SJSA1 (cell line): ENCODE measurements at regions not wholly inside any gene's neighbourhood (a gene's known extent, or its start where the extent isn't known, plus 50 kb on each side); places are given as distances from the start of the nearest gene placed in this dataset.

Experiments
- DNase-seq, 2 experiments: peaks; one replicate each; pipeline ENCODE4 v3.0.0-alpha.2; 2015 to 2020; ENCODE audit warnings: low spot score in 2 of 2, low read depth in 1 of 2
- H3K27ac ChIP-seq: fragments of 250-450 bp; sonication (Bioruptor Pico); 2 replicates; pipeline ENCODE4 v1.5.1; 2020; ENCODE audit warnings: mild to moderate bottlenecking, moderate library complexity
- H3K27me3 ChIP-seq: fragments of 250-450 bp; sonication (Bioruptor Pico); replicated peaks from 2 replicates; pipeline ENCODE4 v1.5.1; 2020; ENCODE audit warnings: mild to moderate bottlenecking, moderate library complexity
- H3K36me3 ChIP-seq: fragments of 250-450 bp; sonication (Bioruptor Pico); 2 replicates; pipeline ENCODE4 v1.5.1; 2020; ENCODE audit warnings: mild to moderate bottlenecking
- H3K4me1 ChIP-seq: fragments of 250-450 bp; sonication (Bioruptor Pico); replicated peaks from 2 replicates; pipeline ENCODE4 v1.6.1; 2021; ENCODE audit warnings: mild to moderate bottlenecking
- H3K4me3 ChIP-seq: fragments of 250-450 bp; sonication (Bioruptor Pico); 2 replicates; pipeline ENCODE4 v1.5.1; 2020; ENCODE audit warnings: mild to moderate bottlenecking
- H3K9me3 ChIP-seq: fragments of 250-450 bp; sonication (Bioruptor Pico); replicated peaks from 2 replicates; pipeline ENCODE4 v1.5.1; 2020; ENCODE audit warnings: mild to moderate bottlenecking

DNA sequence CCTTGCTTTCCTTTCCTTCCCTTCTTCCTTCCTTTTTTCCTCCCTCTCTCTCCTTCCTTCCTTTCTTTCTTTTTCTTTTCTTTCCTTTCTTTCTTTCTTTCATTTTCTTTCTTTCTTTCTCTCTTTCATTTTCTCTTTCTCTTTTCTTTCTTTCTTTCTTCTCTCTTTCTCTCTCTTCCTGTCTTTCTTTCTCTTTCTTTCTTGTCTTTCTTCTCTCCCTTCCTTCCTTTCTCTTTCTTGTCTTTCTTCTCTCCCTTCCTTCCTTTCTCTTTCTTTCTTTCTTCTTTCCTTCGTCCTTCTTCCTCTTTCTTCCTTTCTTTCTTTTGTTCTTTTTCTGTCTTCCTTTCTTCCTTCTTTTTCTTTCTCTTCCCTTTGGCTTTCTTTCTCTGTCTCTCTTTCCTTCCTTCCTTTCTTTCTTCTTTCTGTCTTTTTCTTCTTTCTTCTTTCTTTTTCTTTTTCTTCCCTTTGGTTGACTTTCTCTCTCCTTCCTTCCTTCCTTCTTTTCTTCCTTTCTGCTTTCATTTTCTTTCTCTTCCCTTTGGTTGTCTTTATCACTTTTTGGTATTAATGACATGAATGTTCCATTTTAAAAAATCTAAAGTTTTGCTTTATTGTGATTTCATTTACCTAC is 496.4 kb upstream of the CBLB start:
- Histone ChIP-seq H3K27ac (no peak overlapping the region), H3K4me3 (no peak overlapping the region), H3K27me3 (no peaks in the 10 kb centered on the region), H3K9me3 (no peaks in the 10 kb centered on the region), H3K36me3 (no peaks in the 10 kb centered on the region), H3K4me1 (no peaks in the 10 kb centered on the region)
- no peak for DNase-seq

DNA sequence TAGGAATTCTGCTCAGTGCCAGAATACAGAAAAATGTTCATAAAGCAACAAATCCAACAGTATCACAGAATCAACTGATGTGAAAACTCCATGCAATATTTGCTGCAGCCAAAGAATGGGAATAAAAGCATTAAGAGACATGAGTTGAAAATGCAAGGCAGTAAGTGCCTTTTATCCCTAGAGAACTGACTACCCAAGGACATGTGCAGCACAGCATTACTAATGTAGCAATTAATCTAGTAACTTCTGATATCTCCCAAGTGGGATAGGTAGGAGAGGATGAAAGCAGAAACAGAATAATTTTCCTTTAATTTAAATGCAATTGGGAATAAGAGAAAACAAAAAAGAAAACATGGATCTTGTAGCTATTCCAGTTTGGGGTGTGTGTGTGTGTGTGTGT is 497.5 kb upstream of the CBLB start:
- H3K9me3 ChIP-seq: no peaks in the 10 kb centered on the region
- DNase-seq: no peak
- no peaks in the 10 kb centered on the region for H3K27me3 ChIP-seq
- no peak overlapping the region for H3K27ac ChIP-seq
- H3K4me3 ChIP-seq: no peak overlapping the region
- no peaks in the 10 kb centered on the region for H3K4me1 ChIP-seq
- no peaks in the 10 kb centered on the region for H3K36me3 ChIP-seq

DNA sequence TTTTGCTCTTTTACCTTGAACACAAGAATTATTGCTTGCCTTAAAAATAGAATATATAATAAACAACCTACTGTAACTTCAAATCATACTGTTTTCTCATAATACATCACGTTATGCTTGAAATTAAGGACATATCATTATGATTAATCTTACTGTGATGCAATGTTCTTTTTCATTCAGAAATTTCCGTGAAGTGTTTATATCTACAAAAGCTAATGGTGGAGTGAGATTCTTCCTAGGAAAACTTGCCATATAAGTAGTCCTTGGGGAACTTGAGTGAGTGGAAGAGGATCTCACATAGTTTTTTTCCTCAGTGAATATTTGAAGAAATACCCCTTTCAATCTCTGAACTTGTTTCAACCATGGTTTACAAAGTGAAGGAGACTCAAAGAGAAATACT is 498.7 kb upstream of the CBLB start:
- DNase-seq: no peak
- H3K36me3 ChIP-seq: no peaks in the 10 kb centered on the region
- no peaks in the 10 kb centered on the region for H3K27me3 ChIP-seq
- H3K4me1 ChIP-seq: no peaks in the 10 kb centered on the region
- no peak overlapping the region for H3K27ac ChIP-seq
- no peaks in the 10 kb centered on the region for H3K9me3 ChIP-seq
- H3K4me3 ChIP-seq: no peak overlapping the region

DNA sequence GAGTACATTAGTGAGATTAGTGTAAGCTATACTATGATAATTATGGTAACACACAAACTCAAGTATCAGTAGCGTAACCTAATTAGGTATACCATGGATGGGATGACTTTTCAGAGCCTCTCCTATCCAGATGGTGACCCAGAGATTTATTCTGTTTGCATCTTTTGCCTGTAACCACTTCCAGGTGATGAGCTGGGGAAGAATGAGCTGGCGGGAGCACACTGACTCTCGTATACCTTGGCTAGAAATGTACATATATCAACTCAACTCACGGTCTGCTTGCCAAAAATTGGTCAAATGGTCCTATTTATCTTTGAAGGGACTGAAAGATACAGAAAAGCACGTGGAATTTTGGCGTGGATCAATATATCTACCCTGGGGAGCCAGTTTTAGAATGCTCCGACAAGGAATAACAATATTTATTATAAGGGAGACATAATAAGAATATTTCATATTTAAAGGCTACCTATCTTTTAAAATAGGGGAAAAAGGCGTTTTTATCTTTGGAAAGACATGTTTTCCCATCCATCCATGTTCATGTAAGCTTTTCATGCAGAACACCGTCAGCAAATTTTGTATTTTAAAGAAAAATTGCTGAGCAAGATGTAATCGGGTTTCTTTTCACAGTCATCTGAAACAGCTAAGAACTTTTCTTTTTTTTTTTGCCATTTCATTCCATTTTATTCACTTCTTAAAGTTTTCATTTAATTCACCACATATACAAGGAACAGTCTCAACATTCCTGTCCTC is 502.6 kb upstream of the CBLB start:
- Histone ChIP-seq H3K4me1 (no peaks in the 10 kb centered on the region), H3K27me3 (no peaks in the 10 kb centered on the region), H3K27ac (no peak overlapping the region), H3K4me3 (no peak overlapping the region), H3K9me3 (no peaks in the 10 kb centered on the region), H3K36me3 (no peaks in the 10 kb centered on the region)
- no peak for DNase-seq

DNA sequence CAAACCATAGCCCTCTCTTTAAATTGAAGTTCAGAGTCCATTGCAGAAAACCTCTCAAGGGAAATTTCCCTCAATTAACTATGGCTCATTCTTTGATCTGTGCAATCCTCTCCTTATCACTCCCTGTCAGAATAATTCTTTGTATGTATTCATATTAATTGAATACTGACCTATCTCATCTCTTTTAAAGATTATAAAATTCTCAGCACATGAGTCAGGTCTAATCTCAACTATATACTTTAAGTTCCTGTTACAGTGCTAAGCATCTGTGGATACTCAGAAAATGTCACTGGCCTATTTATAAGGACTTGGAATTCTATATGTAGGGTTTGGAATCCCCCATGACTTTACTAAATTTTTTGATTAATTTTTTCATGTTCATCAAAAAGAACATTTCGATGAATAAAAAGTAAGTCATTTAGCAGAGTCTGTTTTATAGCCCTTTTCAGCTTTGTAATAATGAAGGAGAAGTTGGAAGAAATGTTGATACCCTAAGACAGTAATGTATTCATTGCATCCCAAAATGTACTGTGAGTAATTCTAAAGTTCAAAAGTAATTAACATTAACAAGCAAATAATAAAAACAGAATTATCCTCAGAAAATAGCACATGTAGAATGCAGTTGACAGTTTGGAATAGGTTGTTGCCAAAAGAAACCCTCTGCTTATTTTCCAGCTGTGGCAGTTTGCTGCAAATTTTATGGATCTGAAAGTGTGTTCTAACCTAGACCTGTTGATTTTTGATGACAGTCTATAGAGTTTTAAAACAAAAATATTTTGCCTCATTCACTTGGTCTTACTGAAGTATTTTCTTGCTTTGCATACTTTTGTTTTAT is 503.4 kb upstream of the CBLB start:
- no peak overlapping the region for H3K27ac ChIP-seq
- no peak overlapping the region for H3K4me3 ChIP-seq
- no peak for DNase-seq
- H3K27me3 ChIP-seq: no peaks in the 10 kb centered on the region
- no peaks in the 10 kb centered on the region for H3K4me1 ChIP-seq
- no peaks in the 10 kb centered on the region for H3K36me3 ChIP-seq
- H3K9me3 ChIP-seq: no peaks in the 10 kb centered on the region

DNA sequence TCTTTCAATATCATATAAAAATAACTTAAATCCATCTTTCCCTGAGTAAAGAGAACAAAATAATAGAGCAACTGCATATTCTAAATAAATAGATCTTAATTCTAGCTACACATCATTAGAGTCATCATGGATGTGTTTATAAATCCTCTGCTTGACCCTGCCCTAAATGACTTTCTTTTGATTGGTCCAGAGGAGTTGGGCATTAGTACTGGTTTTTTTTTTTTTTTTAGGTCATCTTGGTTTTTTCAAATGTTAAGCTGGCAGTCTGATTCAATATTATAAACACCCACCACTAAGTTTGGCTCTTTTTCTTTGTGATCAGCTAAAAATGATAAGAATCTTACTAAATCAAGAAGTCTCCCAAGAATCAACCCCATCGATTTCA is 504.0 kb upstream of the CBLB start:
- H3K4me1 ChIP-seq: no peaks in the 10 kb centered on the region
- no peak for DNase-seq
- H3K36me3 ChIP-seq: no peaks in the 10 kb centered on the region
- no peaks in the 10 kb centered on the region for H3K27me3 ChIP-seq
- H3K4me3 ChIP-seq: no peak overlapping the region
- no peak overlapping the region for H3K27ac ChIP-seq
- no peaks in the 10 kb centered on the region for H3K9me3 ChIP-seq

DNA sequence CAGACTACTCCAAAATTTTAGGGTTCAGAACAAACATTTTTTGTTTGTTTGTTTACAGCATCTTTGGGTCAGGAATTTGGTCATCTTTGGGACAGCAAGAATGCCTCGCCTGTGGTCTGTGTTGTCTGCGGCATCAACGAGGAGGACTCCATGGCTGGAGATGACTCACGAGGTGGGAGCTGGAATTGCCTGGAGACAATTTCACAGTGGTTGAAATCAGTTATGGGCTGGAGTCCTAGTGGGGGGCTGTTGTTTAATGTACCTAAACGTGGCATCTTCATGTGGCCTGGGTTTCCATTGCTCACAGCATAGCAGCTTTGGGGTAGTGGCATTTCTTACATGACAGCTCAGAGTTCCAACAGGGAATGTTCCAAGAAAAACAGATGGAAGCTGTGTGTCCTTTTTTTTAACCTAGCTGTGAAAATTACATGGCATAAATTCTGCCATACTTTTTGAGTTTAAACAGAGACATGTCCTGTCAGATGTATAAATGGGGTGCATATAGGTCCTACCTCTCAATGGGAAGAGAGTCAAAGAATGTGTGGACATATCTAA is 507.3 kb upstream of the CBLB start:
- Histone ChIP-seq H3K36me3 (no peaks in the 10 kb centered on the region), H3K27me3 (no peaks in the 10 kb centered on the region), H3K9me3 (no peaks in the 10 kb centered on the region), H3K4me1 (no peaks in the 10 kb centered on the region), H3K4me3 (no peak overlapping the region), H3K27ac (no peak overlapping the region)
- no peak for DNase-seq

DNA sequence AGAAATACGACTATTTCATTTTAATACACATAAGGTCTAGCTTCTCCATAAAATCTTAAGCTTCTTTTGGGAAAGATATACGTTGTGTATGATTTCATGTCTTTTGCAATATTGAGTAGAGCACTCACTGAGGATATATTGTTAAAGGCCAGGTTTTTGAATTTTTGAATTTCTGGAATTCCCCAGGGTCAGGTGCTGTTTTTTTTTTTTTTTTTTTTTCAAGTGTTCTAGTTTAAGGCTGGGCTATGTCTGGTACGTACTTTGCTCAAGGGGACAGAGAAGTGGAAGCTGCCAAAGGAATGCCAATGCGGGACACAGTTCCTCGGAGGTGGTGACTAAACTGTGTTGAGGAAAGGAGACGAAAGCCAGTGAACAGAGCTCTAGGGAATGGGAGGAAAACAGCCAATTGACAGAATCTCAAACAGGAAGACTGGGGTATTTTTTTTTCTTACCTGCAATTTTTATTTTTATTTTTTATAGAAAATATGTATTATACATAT is 510.5 kb upstream of the CBLB start:
- Histone ChIP-seq H3K27me3 (no peaks in the 10 kb centered on the region), H3K36me3 (no peaks in the 10 kb centered on the region), H3K4me1 (no peaks in the 10 kb centered on the region), H3K9me3 (no peaks in the 10 kb centered on the region), H3K4me3 (no peak overlapping the region), H3K27ac (no peak overlapping the region)
- no peak for DNase-seq

DNA sequence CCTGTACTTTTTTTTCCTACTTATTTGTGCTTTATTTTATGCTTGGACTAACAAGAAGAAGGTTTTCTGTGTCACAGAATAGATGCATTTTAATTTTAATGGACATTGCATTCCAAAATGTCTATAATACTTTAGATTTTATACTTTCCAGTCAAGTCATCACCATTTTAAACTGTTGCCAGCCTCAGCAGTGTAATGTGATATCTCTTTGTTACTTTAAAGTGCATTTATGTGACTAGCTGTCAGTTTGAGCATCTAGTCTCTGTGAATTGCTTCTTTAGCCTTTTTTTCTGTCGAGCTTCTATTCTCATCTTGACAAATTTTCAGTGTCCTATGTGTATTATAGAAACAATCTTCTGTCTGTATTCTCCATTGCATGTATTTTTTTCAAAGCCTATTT is 511.4 kb upstream of the CBLB start:
- Histone ChIP-seq H3K27me3 (no peaks in the 10 kb centered on the region), H3K4me3 (no peak overlapping the region), H3K36me3 (no peaks in the 10 kb centered on the region), H3K9me3 (no peaks in the 10 kb centered on the region), H3K4me1 (no peaks in the 10 kb centered on the region), H3K27ac (no peak overlapping the region)
- DNase-seq: no peak

DNA sequence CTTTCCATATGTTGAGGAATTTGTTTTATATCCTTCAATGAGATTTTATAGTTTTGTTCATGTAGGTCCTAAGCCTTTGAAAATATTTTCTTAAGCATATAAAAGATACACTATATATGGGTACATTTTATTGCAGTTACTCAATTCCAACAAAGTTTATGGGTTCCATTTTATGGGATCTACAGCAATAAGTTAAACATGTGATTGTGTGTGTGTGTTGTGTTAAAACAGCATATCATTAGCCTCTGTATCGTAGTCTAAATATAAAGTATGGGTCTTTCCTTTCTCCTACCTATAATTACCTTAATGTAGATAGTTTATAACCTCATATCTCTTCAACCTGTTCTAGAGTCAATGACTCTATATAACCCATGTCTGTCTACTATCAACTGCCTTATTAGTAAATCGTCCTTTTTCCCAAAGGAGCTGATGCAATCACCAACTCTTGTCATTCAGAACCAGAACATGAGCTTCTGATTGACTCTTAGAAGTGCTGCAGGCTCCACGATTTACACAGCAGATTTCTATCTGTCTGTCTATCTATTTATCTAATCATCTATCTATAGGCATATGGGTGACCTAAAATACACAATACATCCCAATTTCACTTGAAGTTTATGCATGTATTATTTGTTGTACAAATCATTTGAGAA is 512.6 kb upstream of the CBLB start:
- no peaks in the 10 kb centered on the region for H3K36me3 ChIP-seq
- no peaks in the 10 kb centered on the region for H3K27me3 ChIP-seq
- no peaks in the 10 kb centered on the region for H3K4me1 ChIP-seq
- H3K4me3 ChIP-seq: no peak overlapping the region
- H3K27ac ChIP-seq: no peak overlapping the region
- H3K9me3 ChIP-seq: no peaks in the 10 kb centered on the region
- no peak for DNase-seq

DNA sequence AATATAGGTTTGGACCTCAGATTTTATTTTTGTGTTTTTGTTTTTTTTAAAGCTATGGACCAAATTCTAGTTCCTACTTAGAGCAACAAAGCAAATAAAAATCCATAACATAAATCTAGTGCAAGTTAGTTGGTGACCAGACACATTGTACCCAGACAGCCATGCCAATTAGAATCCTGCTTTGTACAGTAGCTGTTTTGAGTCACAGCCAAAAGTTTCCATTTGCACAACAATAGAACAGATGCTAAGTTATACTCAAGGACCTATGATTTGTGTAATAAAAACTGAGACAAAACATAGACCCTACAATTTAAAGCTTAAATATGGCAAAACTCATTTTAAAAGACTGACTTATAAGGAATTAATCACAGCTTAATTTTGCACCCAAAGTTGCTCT is 513.1 kb upstream of the CBLB start:
- DNase-seq: no peak
- H3K36me3 ChIP-seq: no peaks in the 10 kb centered on the region
- H3K4me1 ChIP-seq: no peaks in the 10 kb centered on the region
- H3K27ac ChIP-seq: no peak overlapping the region
- no peaks in the 10 kb centered on the region for H3K9me3 ChIP-seq
- no peaks in the 10 kb centered on the region for H3K27me3 ChIP-seq
- H3K4me3 ChIP-seq: no peak overlapping the region

DNA sequence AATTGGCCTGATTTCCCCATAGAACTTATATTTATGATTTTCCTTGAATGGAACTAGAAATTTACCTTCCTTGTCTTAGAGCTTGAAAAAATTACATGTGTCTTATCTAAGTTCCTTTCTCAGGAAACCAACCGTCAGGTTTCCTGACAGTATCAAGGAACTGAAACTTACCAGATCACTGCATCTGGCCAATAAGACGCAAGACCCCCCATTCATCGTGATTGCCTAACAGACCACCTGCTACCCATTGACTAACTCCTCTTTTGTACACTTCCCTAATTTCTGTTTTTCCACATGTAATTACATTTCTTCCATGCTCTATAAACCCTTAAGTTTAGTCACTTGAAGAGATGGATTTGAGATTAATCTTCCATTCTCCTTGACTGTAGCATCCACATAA is 517.2 kb upstream of the CBLB start:
- no peak overlapping the region for H3K27ac ChIP-seq
- H3K9me3 ChIP-seq: no peaks in the 10 kb centered on the region
- no peak overlapping the region for H3K4me3 ChIP-seq
- H3K4me1 ChIP-seq: no peaks in the 10 kb centered on the region
- no peaks in the 10 kb centered on the region for H3K36me3 ChIP-seq
- H3K27me3 ChIP-seq: no peaks in the 10 kb centered on the region
- DNase-seq: no peak

DNA sequence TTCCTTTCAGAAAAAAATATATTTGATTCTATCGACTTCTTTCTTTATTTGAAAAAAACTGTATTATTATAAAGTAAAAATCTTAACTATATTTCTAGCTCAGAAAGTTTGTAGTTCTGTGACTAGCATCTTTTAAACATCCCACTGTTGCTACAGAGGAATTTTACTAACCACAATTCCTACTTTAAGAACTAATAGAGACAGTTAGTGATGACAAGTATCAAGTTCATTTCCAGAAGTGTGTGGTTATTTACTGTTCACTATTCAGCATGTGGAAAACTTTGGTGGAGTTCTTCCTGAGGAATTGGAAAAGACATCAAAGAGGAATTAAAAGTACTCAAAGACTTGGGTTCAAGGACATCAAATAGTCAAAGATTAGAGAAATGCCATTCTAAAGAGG is 524.1 kb upstream of the CBLB start:
- no peaks in the 10 kb centered on the region for H3K27me3 ChIP-seq
- no peak for DNase-seq
- H3K4me1 ChIP-seq: no peaks in the 10 kb centered on the region
- no peak overlapping the region for H3K4me3 ChIP-seq
- no peaks in the 10 kb centered on the region for H3K9me3 ChIP-seq
- no peak overlapping the region for H3K27ac ChIP-seq
- H3K36me3 ChIP-seq: no peaks in the 10 kb centered on the region
